ENCODE measurements at regions not wholly inside any gene's neighbourhood (a gene's known extent, or its start where the extent isn't known, plus 50 kb on each side); places are given as distances from the start of the nearest gene placed in this dataset.

DNA sequence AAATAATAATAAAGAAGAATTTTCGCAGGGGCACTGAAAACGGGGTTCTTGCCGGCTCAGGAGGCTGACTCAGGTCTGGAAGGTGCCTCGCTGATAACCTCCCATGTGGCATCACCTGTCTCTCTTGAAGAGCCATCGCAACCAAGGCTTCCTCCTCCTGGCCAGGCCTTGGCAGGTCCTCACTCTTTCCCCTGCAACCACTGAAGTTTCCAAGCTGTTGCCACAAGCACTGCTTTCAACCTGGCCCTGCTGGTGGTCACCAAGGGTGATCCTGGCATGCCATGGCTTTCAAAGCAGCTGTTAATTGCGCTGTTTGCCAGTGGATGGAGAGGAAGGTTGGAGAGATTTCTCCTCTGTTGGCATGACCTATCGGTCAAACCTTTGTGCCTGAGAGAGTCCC is 163.6 kb upstream of the COPS8 start:
- TF ChIP-seq, protein P1, sequence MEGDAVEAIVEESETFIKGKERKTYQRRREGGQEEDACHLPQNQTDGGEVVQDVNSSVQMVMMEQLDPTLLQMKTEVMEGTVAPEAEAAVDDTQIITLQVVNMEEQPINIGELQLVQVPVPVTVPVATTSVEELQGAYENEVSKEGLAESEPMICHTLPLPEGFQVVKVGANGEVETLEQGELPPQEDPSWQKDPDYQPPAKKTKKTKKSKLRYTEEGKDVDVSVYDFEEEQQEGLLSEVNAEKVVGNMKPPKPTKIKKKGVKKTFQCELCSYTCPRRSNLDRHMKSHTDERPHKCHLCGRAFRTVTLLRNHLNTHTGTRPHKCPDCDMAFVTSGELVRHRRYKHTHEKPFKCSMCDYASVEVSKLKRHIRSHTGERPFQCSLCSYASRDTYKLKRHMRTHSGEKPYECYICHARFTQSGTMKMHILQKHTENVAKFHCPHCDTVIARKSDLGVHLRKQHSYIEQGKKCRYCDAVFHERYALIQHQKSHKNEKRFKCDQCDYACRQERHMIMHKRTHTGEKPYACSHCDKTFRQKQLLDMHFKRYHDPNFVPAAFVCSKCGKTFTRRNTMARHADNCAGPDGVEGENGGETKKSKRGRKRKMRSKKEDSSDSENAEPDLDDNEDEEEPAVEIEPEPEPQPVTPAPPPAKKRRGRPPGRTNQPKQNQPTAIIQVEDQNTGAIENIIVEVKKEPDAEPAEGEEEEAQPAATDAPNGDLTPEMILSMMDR (IDR thresholded peaks at IDR 0.05), result no peak
- no peak for TF ChIP-seq POLR2A (IDR thresholded peaks at IDR 0.05)
